ENCODE measurements at regions not wholly inside any gene's neighbourhood (a gene's known extent, or its start where the extent isn't known, plus 50 kb on each side); places are given as distances from the start of the nearest gene placed in this dataset.
"Not testable (repeated sequence)": the region's sequence is repeated elsewhere in the genome, so short reads cannot be mapped to it uniquely, and the experiment has no call there.

- no peak for DNase-seq (ENCODE audit: low spot score)
- no peak for FAIRE-seq
Measured at GRCh38 chr1:43108080-43108479, 64.0 kb downstream of the EBNA1BP2 start.

DNA sequence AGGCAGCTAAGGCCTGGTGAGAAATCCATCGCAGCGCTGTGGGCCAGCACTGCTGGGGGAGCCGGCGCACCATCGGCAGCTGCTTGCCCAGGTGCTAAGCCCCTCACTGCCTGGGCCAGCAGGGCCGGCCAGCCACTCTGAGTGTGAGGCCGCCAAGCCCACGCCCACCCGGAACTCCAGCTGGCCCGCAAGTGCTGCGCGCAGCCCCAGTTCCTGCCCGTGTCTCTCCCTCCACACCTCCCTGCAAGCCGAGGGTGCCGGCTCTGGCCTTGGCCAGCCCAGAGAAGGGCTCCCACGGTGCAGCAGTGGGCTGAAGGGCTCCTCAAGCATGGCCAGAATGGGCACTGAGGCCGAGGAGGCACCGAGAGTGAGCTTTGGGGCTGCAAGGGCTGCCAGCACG is 64.4 kb downstream of the EBNA1BP2 start:
- DNase-seq (ENCODE audit: low spot score), result no peak
- no peak for FAIRE-seq

GRCh38 chr1:43104027-43104763 is 67.9 kb downstream of the EBNA1BP2 start:
- DNase-seq (ENCODE audit: low spot score), result no peak
- FAIRE-seq, result no peak

DNA sequence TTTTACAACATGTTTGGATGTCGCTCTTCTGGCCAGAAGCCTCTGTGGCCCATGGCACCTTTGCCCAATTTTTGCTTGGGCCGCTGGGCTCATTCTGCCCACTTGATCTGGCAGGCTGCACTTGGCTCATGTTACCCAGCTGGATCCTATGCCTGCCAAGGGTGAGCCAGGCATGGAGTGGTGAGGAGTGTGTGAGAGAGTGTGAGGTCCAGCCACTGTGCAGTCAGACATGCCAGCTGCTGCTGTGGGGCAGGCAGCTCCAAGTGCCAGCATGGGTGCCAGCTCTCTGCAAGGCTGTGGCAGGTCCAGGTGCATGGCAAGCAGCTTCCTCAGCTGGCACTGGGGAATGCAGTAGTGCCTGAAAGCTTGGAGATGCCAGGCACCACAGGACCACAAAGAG is 71.0 kb downstream of the EBNA1BP2 start:
- FAIRE-seq (no peak), DNase-seq (ENCODE audit: low spot score) (no peak)

GRCh38 chr1:43098200-43098599 is 73.9 kb downstream of the EBNA1BP2 start:
- DNase-seq (ENCODE audit: low spot score) (no peak), FAIRE-seq (no peak)

DNA sequence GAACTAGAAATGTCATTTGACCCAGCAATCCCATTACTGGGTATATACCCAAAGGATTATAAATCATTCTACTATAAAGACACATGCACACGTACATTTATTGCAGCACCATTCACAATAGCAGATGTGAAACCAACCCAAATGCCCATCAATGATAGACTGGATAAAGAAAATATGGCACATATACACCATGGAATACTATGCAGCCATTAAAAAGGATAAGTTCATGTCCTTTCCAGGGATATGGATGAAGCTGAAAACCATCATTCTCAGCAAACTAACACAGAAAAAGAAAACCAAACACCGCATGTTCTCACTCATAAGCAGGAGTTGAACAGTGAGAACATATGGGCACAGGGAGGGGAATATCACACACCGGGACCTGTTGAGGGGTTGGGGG is 75.6 kb downstream of the EBNA1BP2 start:
- DNase-seq (ENCODE audit: low spot score); FAIRE-seq: not testable (repeated sequence)

GRCh38 chr1:43090812-43091211 is 81.3 kb downstream of the EBNA1BP2 start:
- not testable (repeated sequence) for DNase-seq (ENCODE audit: low spot score); FAIRE-seq

- not testable (repeated sequence) for FAIRE-seq; DNase-seq (ENCODE audit: low spot score)
Measured at GRCh38 chr1:43090157-43090556, 81.9 kb downstream of the EBNA1BP2 start.

- DNase-seq (ENCODE audit: low spot score), result no peak
- no peak for FAIRE-seq
Measured at GRCh38 chr1:43083375-43083891, 88.7 kb downstream of the EBNA1BP2 start.

DNA sequence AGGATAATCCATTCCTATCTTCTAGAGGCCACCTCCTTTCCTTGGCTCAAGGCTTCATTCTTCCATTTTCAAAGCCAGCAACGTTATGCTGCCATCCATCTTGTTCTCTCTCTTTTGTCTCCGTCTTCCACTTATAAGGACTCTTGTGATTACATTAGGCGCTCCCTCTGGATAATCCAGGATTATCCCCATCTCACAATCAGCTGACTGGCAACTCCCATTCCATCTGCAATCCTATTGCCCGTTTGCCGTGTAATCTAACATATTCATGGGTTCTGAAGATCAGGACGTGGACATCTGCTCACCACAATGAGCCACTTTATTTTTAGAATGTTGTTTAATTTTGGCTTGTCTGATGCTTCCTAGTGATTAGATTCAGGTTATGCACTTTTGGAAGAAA is 89.3 kb downstream of the EBNA1BP2 start:
- no peak for FAIRE-seq

DNA sequence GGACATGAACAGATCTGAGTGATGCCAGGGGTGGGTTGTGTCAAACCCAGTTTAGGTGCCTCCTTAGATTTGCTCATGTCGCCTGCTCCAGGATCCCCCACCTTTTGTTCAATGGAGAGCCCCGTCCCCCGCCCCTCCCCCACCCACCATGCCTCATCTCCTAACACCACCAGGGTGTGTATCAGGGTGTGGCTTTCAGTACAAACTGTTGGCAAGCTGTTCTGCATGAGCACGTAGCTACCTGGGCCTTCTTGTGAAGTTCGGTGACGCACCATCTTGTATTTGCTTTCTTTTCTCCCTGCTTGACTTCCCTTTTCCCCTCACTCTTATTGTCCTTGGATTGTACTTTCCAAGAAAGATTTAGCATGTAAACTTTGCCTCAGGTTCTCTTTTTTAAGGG is 94.8 kb downstream of the EBNA1BP2 start:
- no peak for FAIRE-seq
- DNase-seq (ENCODE audit: low spot score), result no peak

More for the DNA sequence above, 89.3 kb downstream of the EBNA1BP2 start:
- DNase-seq (ENCODE audit: low spot score), result no peak

DNA sequence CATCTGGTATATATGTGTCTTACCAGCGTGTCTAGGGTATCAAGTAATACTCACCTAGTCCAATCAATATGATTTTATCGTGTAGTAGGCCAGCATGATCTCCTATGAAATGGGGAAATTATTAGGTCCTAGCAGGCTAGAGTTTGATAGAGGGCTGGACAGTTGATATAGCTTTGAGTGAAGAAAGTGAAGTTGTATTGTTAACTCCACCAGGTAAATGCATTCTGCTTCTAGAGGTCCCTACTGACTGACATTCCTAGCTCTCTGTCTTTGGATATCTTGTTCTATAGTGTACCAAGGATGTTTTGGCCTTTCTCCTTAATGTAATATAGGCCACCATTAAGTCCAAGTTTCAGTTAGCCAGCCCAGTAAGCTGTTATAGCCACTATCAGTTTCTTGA is 97.4 kb downstream of the EBNA1BP2 start:
- FAIRE-seq, result no peak

GRCh38 chr1:43074244-43074643 is 97.8 kb downstream of the EBNA1BP2 start:
- DNase-seq (ENCODE audit: low spot score), result no peak
- FAIRE-seq, result no peak

More for the DNA sequence above, 97.4 kb downstream of the EBNA1BP2 start:
- DNase-seq (ENCODE audit: low spot score), result no peak

GRCh38 chr1:43073490-43074230 is 98.4 kb downstream of the EBNA1BP2 start:
- peak; percentile 69 for DNase-seq (ENCODE audit: low spot score)
- peak; percentile 67 for FAIRE-seq

- no peak for DNase-seq (ENCODE audit: low spot score)
- FAIRE-seq, result no peak
Measured at GRCh38 chr1:43072314-43072713, 99.8 kb downstream of the EBNA1BP2 start.

- no peak for DNase-seq (ENCODE audit: low spot score)
- no peak for FAIRE-seq
Measured at GRCh38 chr1:43071241-43071640, 100.8 kb downstream of the EBNA1BP2 start.

GRCh38 chr1:43069461-43070050 is 102.5 kb downstream of the EBNA1BP2 start:
- FAIRE-seq (no peak), DNase-seq (ENCODE audit: low spot score) (no peak)

DNA sequence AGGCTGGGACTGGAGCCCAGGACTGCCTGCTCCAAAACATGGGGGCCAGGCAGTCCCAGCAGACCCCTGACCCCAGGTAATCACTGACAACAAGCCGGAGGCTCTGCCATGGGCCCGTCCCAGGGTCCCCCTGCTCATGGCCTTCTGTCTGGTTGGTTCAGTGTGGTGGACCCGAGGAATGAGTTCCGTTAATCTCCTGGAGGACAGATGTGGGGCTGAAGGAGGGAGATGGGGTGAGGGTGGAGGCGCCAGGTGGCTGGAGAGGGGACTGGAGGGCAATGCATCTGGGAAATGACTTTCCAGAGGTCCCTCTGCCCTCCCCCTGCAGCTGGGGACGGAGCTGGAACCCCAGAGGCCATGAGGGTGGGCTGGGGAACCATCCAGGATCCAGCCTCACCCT is 103.2 kb downstream of the EBNA1BP2 start:
- FAIRE-seq (no peak), DNase-seq (ENCODE audit: low spot score) (no peak)

DNA sequence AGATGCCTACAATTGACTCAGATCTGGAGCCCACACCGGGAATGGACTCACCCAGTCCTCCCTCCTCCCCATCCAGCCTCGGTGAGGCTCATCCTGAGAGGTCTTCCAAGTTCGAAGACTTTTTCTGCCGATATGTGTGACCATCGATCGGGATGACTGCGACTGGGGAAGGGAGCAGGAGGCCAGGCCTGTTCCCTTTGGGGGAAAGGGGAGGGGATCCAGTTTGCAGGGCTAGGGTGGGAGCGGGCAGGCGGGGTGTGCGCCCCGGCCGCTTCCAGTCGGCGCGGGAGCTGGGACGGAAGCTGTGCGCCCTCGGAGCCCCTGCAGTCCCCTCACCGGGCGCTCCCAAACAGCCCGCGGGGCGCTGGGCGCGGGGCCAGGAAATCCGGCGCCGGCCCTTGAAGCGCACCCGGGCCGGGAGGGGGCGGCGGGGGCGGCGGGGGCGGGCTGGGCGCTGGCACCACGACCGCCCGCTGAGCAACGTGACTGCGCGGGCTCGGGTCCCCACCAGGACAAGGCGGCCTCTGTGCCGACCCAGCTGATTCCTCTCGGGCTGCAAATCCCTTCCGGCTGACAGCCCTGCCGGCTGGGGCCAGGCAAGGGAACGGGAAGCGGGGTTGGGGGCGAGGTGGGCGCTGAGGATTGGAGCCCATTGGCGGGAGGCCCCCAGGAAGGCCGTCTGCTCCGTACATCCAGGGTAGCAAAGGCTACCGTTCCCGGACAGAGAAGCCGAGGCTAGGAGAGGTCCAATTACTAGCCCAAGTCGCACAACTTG is 103.9 kb downstream of the EBNA1BP2 start:
- FAIRE-seq, result no peak
- DNase-seq (ENCODE audit: low spot score), result no peak

DNA sequence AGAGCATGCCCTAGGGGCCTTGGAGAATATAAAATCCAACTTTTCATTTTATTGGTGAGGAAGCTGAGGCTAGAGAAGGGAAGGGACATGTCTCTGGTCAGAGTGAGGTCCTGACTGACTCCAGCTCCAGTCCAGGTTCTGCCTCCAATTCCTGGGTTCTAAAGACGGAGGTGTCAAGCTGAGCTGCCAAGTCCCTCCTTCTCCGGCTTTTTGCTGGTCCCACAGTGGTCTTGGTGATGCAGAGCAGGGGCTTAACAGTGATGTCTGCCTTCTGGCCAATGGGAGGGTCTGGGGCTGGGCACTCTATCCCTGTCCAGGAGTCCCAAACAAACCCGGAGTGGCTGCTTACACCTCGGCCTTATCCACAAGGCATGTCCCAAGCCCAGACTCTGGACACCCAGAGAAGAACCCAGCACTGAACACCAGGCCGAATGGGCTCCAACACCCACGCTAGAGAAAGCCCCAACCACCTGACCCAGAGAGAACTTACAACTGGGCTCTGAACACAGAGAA is 104.8 kb downstream of the EBNA1BP2 start:
- FAIRE-seq (no peak), DNase-seq (ENCODE audit: low spot score) (no peak)

DNA sequence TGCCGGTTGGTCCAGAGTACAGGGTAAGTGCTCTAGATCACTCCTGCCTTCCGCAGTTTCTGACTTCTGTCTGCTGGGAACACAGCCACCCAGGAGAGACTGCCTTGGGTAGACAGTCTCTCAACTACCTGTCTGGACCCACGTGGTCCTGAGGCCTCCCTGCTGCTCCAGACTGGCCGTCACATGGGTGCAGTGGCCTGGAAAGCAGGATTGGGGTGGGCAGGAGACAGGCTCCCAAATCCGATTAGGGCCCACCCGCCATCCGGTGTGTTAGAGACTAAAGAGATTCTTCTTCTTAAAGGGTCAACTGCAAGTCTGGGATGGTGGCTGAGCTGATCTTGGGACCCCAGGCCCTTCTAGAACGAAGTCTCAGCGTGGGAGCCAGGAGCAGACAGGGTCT is 105.5 kb downstream of the EBNA1BP2 start:
- DNase-seq (ENCODE audit: low spot score), result no peak
- FAIRE-seq, result no peak

Data from RCC 7860 (cell line).